ENCODE measurements at regions not wholly inside any gene's neighbourhood (a gene's known extent, or its start where the extent isn't known, plus 50 kb on each side); places are given as distances from the start of the nearest gene placed in this dataset.

DNA sequence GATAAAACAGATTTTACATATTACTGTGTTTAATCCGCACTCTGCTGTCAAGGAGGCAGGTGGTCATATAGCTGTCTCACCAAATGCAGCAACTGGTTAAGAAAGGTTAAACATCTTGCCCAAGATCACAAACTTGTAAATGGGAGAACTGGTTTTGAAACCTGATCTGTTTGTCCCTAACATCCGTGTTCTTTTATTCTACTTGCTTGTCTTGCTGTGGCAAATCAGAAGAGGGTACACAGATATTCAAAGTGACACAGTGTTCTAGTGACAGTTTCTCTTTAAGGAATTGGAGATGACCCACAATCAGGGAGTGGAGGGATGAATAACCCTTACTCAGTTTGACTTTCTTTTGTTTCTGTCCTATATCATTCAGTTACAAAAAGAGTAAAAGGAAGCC is 83.0 kb upstream of the SGK1 start:
- intact Hi-C loops (cut with DNase I; ENCODE audit: low total_unique reads): no loop called here
- DNase-seq: no peak
- Histone ChIP-seq H3K9me3 (no peaks in the 10 kb centered on the region), H3K36me3 (no peaks in the 10 kb centered on the region), H3K4me3 (no peak overlapping the region), H3K27ac (no peak overlapping the region), H3K4me1 (peaks cover 0 to 14% (median 0%) of the 10 kb centered on the region in 6 donors), H3K27me3 (replicated peaks in 1 of 7) (no peaks in the 10 kb centered on the region)
- 82 to 95% (median 89%) methylated on average over 2 of the region's 2 CpGs for WGBS, 5 donors
- TF ChIP-seq, protein P1, sequence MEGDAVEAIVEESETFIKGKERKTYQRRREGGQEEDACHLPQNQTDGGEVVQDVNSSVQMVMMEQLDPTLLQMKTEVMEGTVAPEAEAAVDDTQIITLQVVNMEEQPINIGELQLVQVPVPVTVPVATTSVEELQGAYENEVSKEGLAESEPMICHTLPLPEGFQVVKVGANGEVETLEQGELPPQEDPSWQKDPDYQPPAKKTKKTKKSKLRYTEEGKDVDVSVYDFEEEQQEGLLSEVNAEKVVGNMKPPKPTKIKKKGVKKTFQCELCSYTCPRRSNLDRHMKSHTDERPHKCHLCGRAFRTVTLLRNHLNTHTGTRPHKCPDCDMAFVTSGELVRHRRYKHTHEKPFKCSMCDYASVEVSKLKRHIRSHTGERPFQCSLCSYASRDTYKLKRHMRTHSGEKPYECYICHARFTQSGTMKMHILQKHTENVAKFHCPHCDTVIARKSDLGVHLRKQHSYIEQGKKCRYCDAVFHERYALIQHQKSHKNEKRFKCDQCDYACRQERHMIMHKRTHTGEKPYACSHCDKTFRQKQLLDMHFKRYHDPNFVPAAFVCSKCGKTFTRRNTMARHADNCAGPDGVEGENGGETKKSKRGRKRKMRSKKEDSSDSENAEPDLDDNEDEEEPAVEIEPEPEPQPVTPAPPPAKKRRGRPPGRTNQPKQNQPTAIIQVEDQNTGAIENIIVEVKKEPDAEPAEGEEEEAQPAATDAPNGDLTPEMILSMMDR (IDR thresholded peaks at IDR 0.05 in 8 of 11, conservative IDR thresholded peaks at IDR 0.05 in 3 of 11): no peak
- TF ChIP-seq POLR2A (IDR thresholded peaks at IDR 0.05) (no peak), POLR2AphosphoS5 (IDR thresholded peaks at IDR 0.05) (no peak)

DNA sequence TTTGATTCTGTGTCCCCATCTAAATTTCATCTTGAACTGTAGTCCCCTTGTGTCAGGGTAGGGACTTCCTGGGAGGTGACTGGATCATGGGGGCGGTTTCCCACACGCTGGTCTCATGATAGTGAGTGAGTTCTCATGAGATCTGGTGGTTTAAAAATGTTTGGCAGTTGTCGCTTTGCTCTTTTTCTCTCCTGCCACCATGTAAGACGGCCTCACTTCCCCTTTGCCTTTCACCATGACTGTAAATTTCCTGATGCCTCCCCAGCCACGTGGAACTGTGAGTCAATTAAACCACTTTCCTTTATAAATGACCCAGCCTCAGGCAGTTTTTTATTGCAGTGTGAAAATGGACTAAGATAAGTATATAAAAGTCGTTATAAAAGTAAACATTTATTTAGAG is 80.5 kb upstream of the SGK1 start:
- WGBS, 5 donors: 44 to 50% (median 46%) methylated on average over 6 of the region's 6 CpGs
- intact Hi-C loops (cut with DNase I; ENCODE audit: low total_unique reads): no loop called here
- Histone ChIP-seq H3K27ac (peak overlapping the region in 2 of 8 donors; percentile 16 to 35), H3K4me1 (peaks cover 0 to 14% (median 0%) of the 10 kb centered on the region in 6 donors), H3K36me3 (no peaks in the 10 kb centered on the region), H3K4me3 (no peak overlapping the region), H3K27me3 (replicated peaks in 1 of 7) (no peaks in the 10 kb centered on the region), H3K9me3 (no peaks in the 10 kb centered on the region)
- TF ChIP-seq POLR2AphosphoS5 (IDR thresholded peaks at IDR 0.05) (no peak), POLR2A (IDR thresholded peaks at IDR 0.05) (no peak)
- TF ChIP-seq, protein P1 (IDR thresholded peaks at IDR 0.05 in 8 of 11, conservative IDR thresholded peaks at IDR 0.05 in 3 of 11): no peak
- no peak for DNase-seq

DNA sequence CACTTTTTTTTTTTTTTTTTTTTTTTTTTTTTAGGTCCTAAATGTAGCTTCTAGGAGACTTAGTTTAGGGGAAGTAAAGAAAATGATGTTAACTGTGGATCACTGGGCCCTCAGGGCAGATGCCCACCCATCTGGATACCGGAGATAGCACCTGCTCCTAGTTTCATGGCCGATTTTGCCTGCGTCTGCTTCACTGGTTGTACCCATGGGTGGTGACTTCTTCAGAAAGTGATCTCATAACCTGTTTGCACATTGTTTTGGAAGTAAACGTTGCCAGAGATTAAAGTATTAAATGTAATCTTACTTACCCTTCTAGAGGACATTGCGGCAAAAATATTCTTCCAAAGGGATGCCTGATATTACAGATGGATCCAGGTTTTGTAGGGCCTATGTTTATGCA is 79.8 kb upstream of the SGK1 start:
- no peak overlapping the region for H3K27ac ChIP-seq
- DNase-seq: no peak
- H3K27me3 ChIP-seq (replicated peaks in 1 of 7): no peaks in the 10 kb centered on the region
- no peaks in the 10 kb centered on the region for H3K36me3 ChIP-seq
- TF ChIP-seq, protein P1 (IDR thresholded peaks at IDR 0.05 in 8 of 11, conservative IDR thresholded peaks at IDR 0.05 in 3 of 11): no peak
- no peak for TF ChIP-seq POLR2AphosphoS5 (IDR thresholded peaks at IDR 0.05)
- TF ChIP-seq POLR2A (IDR thresholded peaks at IDR 0.05): no peak
- H3K4me1 ChIP-seq: peaks cover 0 to 14% (median 0%) of the 10 kb centered on the region in 6 donors
- no peak overlapping the region for H3K4me3 ChIP-seq
- H3K9me3 ChIP-seq: no peaks in the 10 kb centered on the region
- WGBS, 5 donors: 90 to 95% (median 93%) methylated on average over 5 of the region's 5 CpGs
- intact Hi-C loops (cut with DNase I; ENCODE audit: low total_unique reads): no loop called here

GRCh38 chr6:134394905-134395304 is 77.0 kb upstream of the SGK1 start:
- TF ChIP-seq, protein P1 (IDR thresholded peaks at IDR 0.05 in 8 of 11, conservative IDR thresholded peaks at IDR 0.05 in 3 of 11): no peak
- TF ChIP-seq POLR2AphosphoS5 (IDR thresholded peaks at IDR 0.05) (no peak), POLR2A (IDR thresholded peaks at IDR 0.05) (no peak)
- H3K9me3 ChIP-seq: no peaks in the 10 kb centered on the region
- intact Hi-C loops (cut with DNase I; ENCODE audit: low total_unique reads): no loop called here
- H3K27ac ChIP-seq: no peak overlapping the region
- H3K36me3 ChIP-seq: no peaks in the 10 kb centered on the region
- H3K4me3 ChIP-seq: no peak overlapping the region
- H3K4me1 ChIP-seq: peaks cover 0 to 10% (median 0%) of the 10 kb centered on the region in 6 donors
- DNase-seq: no peak
- 55 to 87% (median 77%) methylated on average over 1 of the region's 1 CpG for WGBS, 5 donors
- H3K27me3 ChIP-seq (replicated peaks in 1 of 7): no peaks in the 10 kb centered on the region

Data from spleen (tissue), 11 donors.